Panc1 (cell line): ENCODE measurements at regions not wholly inside any gene's neighbourhood (a gene's known extent, or its start where the extent isn't known, plus 50 kb on each side); places are given as distances from the start of the nearest gene placed in this dataset.

ENCODE experiments used
- ATAC-seq: fragments of 200-7000 bp; cut with Tn5 transposase; 2 replicates; pipeline ENCODE4 v1.9.1; 2020; ENCODE audit warnings: mild to moderate bottlenecking, moderate library complexity
- BruUV-seq: library from RNA; stranded (reverse); fragments of 400-500 nt; replicated peaks from 2 replicates; lab custom pipeline; 2021; lab: Mats Ljungman, UMichigan
- CTCF ChIA-PET: fragments of 300-600 bp; sonication (Branson Sonifier 250); formaldehyde crosslinking; loops from one replicate; lab custom pipeline; 2022; ENCODE audit warnings: antibody characterized with exemption; lab: Charles Lee
- POLR2A ChIA-PET: fragments of 300-600 bp; sonication (Branson Sonifier 250); formaldehyde crosslinking; loops from one replicate; lab custom pipeline; 2022; ENCODE audit warnings: antibody characterized with exemption; lab: Charles Lee
- DNase-seq: peaks from one replicate; pipeline ENCODE4 v3.0.0-alpha.2; 2010; ENCODE audit warnings: low read depth, low spot score
- H3K27ac ChIP-seq: 2 replicates; pipeline ENCODE4 v1.5.1; 2011; ENCODE audit warnings: mild to moderate bottlenecking, low read length, inconsistent platforms
- H3K27me3 ChIP-seq: fragments of 200-500 bp; sonication (Bioruptor generic); 2 replicates; pipeline ENCODE4 v1.6.0; 2014; ENCODE audit warnings: low read length, inconsistent platforms; ENCODE audit not compliant: control insufficient read depth, insufficient read depth
- H3K36me3 ChIP-seq: fragments of 200-500 bp; sonication (Bioruptor generic); 2 replicates; pipeline ENCODE4 v1.5.1; 2014; ENCODE audit warnings: inconsistent platforms, mild to moderate bottlenecking, low read length, moderate library complexity; ENCODE audit not compliant: control insufficient read depth, insufficient read depth
- H3K4me1 ChIP-seq: 2 replicates; pipeline ENCODE4 v1.5.1; 2011; ENCODE audit warnings: inconsistent platforms, mild to moderate bottlenecking, low read length, moderate library complexity; ENCODE audit not compliant: control insufficient read depth, insufficient read depth
- H3K4me3 ChIP-seq, 2 experiments: 2 replicates each; pipeline ENCODE4 v1.5.1; 2011 to 2012; ENCODE audit warnings: low read depth in 2 of 2, low read length in 2 of 2, mild to moderate bottlenecking in 2 of 2, inconsistent platforms in 1 of 2, moderate library complexity in 1 of 2
- H3K9me3 ChIP-seq: fragments of 200-500 bp; sonication (Bioruptor generic); 2 replicates; pipeline ENCODE4 v1.5.1; 2014; ENCODE audit warnings: low read depth, mild to moderate bottlenecking, inconsistent platforms, low read length, moderate library complexity; ENCODE audit not compliant: control insufficient read depth, insufficient read depth
- CTCF ChIP-seq: fragments of 450-650 bp; IDR thresholded peaks from 2 replicates; pipeline ENCODE4 v1.5.1; 2017; ENCODE audit warnings: mild to moderate bottlenecking
- POLR2AphosphoS5 ChIP-seq: IDR thresholded peaks from 2 replicates; pipeline ENCODE4 v1.6.1; 2012; ENCODE audit warnings: mild to moderate bottlenecking, low read depth, low read length, moderate library complexity
- SIN3A ChIP-seq: IDR thresholded peaks from 2 replicates; pipeline ENCODE4 v1.6.1; 2012; ENCODE audit warnings: low read depth, mild to moderate bottlenecking, low read length, moderate library complexity, borderline replicate concordance; ENCODE audit not compliant: insufficient read depth
- TCF7L2 ChIP-seq: IDR thresholded peaks from 2 replicates; pipeline ENCODE4 v1.6.1; 2011; ENCODE audit warnings: mild to moderate bottlenecking, low read depth, low read length, inconsistent platforms
- in situ Hi-C: cut with HindIII; loops from 2 replicates; pipeline ENCODE4 v1.10.0; 2016; ENCODE audit warnings: low sequenced_read_pairs, low pct_unique_long_range_greater_than_20kb
- intact Hi-C: fragments of 100-400 bp; cut with micrococcal nuclease; formaldehyde crosslinking; loops from one replicate; pipeline ENCODE4 v1.10.0; 2022; ENCODE audit not compliant: unreplicated experiment
- TF ChIP-seq, protein P1 (sequence below), 2 experiments: IDR thresholded peaks; 2 replicates each; pipeline ENCODE4 v1.6.1; 2011 to 2012; ENCODE audit warnings: low read depth in 2 of 2, control low read depth in 1 of 2, low read length in 1 of 2, mild to moderate bottlenecking in 1 of 2, moderate library complexity in 1 of 2; ENCODE audit not compliant: insufficient read depth in 1 of 2

DNA sequence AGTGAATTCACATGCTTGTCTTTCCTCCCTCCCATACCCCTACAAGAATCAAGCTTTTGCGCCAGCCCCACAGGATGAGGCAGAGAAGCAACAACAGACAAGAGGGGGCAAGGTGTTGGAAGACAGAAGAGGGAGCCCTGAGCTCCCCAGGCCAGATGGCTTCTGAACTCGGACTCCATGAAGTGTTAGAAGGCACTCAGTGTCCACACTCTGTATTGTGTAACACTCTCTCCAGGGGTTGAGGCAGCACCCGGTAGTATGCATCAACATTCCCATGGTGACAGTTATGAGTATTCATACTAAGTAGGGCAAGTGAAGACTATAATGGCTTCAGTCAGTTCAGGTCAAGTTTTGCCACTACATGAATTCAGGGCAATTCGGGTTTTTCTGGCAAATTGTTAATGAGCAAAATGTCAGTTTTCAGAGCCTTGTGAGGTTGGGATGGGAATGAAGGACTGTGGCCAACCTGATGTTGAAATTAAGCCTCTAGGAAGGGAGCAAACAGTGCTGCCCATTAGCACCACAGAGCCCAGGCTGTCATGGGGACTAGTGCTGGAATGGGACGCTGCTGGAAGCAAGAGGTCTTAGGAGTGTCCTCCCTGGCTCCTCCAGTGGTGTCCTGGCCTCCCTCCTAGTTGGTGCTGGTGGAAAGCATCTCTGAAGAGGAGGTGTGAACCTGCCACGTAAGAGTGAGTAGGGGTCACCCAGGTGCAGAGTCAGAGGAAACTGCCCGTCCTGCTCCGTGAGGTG is 79.4 kb downstream of the KLF15 start:
- DNase-seq: no peak
- TF ChIP-seq TCF7L2 (no peak), SIN3A (no peak), CTCF (no peak), POLR2AphosphoS5 (no peak)
- TF ChIP-seq, protein P1, sequence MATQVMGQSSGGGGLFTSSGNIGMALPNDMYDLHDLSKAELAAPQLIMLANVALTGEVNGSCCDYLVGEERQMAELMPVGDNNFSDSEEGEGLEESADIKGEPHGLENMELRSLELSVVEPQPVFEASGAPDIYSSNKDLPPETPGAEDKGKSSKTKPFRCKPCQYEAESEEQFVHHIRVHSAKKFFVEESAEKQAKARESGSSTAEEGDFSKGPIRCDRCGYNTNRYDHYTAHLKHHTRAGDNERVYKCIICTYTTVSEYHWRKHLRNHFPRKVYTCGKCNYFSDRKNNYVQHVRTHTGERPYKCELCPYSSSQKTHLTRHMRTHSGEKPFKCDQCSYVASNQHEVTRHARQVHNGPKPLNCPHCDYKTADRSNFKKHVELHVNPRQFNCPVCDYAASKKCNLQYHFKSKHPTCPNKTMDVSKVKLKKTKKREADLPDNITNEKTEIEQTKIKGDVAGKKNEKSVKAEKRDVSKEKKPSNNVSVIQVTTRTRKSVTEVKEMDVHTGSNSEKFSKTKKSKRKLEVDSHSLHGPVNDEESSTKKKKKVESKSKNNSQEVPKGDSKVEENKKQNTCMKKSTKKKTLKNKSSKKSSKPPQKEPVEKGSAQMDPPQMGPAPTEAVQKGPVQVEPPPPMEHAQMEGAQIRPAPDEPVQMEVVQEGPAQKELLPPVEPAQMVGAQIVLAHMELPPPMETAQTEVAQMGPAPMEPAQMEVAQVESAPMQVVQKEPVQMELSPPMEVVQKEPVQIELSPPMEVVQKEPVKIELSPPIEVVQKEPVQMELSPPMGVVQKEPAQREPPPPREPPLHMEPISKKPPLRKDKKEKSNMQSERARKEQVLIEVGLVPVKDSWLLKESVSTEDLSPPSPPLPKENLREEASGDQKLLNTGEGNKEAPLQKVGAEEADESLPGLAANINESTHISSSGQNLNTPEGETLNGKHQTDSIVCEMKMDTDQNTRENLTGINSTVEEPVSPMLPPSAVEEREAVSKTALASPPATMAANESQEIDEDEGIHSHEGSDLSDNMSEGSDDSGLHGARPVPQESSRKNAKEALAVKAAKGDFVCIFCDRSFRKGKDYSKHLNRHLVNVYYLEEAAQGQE (IDR thresholded peaks at IDR 0.05; ENCODE audit: insufficient read depth in 1 of 2, low read depth in 2 of 2, low read length in 1 of 2): no peak
- intact Hi-C loops (no loop called here), in situ Hi-C loops (no loop called here)
- peaks cover 4% of the 10 kb centered on the region; the same call in 1 of the 2 replicates for H3K27me3 ChIP-seq
- ChIA-PET CTCF (no interaction called here), POLR2A (no interaction called here)
- no TSS peak for BruUV-seq
- no peak overlapping the region for H3K27ac ChIP-seq
- no peaks in the 10 kb centered on the region for H3K36me3 ChIP-seq
- H3K4me1 ChIP-seq: no peaks in the 10 kb centered on the region
- H3K9me3 ChIP-seq: no peaks in the 10 kb centered on the region
- ATAC-seq: no peak
- no peak overlapping the region for H3K4me3 ChIP-seq

GRCh38 chr3:126275620-126275904 is 81.6 kb downstream of the KLF15 start:
- DNase-seq (no peak), ATAC-seq (no peak)
- Histone ChIP-seq H3K9me3 (no peaks in the 10 kb centered on the region), H3K36me3 (no peaks in the 10 kb centered on the region), H3K4me3 (no peak overlapping the region), H3K27me3 (peaks cover 4% of the 10 kb centered on the region; the same call in 1 of the 2 replicates), H3K4me1 (no peaks in the 10 kb centered on the region), H3K27ac (no peak overlapping the region)
- intact Hi-C loops: no loop called here
- ChIA-PET CTCF (no interaction called here), POLR2A (no interaction called here)
- no TSS peak for BruUV-seq
- no peak for TF ChIP-seq CTCF
- TF ChIP-seq TCF7L2: no peak
- TF ChIP-seq SIN3A: no peak
- TF ChIP-seq, protein P1 (IDR thresholded peaks at IDR 0.05; ENCODE audit: insufficient read depth in 1 of 2, low read depth in 2 of 2, low read length in 1 of 2): no peak
- TF ChIP-seq POLR2AphosphoS5: no peak
- in situ Hi-C loops: no loop called here
